ENCODE measurements at regions not wholly inside any gene's neighbourhood (a gene's known extent, or its start where the extent isn't known, plus 50 kb on each side); places are given as distances from the start of the nearest gene placed in this dataset.

DNA sequence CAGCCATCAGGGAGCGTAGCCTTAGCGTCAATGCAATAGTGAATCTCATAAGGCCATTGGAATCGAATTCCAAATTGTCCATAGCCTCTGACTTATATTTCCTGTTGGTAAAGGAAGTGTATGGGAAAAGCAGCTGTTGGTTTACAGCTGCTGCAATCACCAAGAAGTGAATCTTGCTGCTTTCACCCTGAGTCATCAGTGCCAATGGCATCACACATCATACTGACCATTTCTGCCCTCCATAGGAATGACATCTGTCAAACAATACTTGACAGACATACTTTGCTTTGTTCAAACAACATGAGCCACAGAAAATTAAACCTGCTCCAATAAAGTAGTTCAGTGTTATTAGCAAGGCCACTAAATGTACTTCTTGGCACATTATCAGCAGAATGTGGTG is 111.2 kb upstream of the KLHL29 start:
- TF ChIP-seq, protein P1, sequence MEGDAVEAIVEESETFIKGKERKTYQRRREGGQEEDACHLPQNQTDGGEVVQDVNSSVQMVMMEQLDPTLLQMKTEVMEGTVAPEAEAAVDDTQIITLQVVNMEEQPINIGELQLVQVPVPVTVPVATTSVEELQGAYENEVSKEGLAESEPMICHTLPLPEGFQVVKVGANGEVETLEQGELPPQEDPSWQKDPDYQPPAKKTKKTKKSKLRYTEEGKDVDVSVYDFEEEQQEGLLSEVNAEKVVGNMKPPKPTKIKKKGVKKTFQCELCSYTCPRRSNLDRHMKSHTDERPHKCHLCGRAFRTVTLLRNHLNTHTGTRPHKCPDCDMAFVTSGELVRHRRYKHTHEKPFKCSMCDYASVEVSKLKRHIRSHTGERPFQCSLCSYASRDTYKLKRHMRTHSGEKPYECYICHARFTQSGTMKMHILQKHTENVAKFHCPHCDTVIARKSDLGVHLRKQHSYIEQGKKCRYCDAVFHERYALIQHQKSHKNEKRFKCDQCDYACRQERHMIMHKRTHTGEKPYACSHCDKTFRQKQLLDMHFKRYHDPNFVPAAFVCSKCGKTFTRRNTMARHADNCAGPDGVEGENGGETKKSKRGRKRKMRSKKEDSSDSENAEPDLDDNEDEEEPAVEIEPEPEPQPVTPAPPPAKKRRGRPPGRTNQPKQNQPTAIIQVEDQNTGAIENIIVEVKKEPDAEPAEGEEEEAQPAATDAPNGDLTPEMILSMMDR (conservative IDR thresholded peaks at IDR 0.05 in 1 of 2, IDR thresholded peaks at IDR 0.05 in 1 of 2; ENCODE audit: low read depth in 1 of 2, low read length in 2 of 2) = no peak
- no peak for TF ChIP-seq EZH2 (IDR thresholded peaks at IDR 0.05; ENCODE audit: low read length, missing control alignments)
